ENCODE measurements at regions not wholly inside any gene's neighbourhood (a gene's known extent, or its start where the extent isn't known, plus 50 kb on each side); places are given as distances from the start of the nearest gene placed in this dataset.

- peak; percentile 46 to 97 (median 88) for TF ChIP-seq CTCF (IDR thresholded peaks at IDR 0.05)
- no peak for TF ChIP-seq POLR2A (IDR thresholded peaks at IDR 0.05)
These were observed 165.2 kb upstream of the UMPS start for GRCh38 chr3:124565013-124565412.

Data from thyroid gland (tissue), 4 donors.